HG03175 (cell line): ENCODE measurements at regions not wholly inside any gene's neighbourhood (a gene's known extent, or its start where the extent isn't known, plus 50 kb on each side); places are given as distances from the start of the nearest gene placed in this dataset.
"Not testable (repeated sequence)": the region's sequence is repeated elsewhere in the genome, so short reads cannot be mapped to it uniquely, and the experiment has no call there.

Experiments used
- ATAC-seq: cut with Tn5 transposase; IDR thresholded peaks from one replicate; pipeline ENCODE4 v1.9.1; 2021; ENCODE audit warnings: mild to moderate bottlenecking, moderate library complexity; ENCODE audit not compliant: unreplicated experiment

- ATAC-seq, result no peak
These were observed 885.8 kb downstream of the KCNJ2 start for GRCh38 chr17:71055128-71055527.

DNA sequence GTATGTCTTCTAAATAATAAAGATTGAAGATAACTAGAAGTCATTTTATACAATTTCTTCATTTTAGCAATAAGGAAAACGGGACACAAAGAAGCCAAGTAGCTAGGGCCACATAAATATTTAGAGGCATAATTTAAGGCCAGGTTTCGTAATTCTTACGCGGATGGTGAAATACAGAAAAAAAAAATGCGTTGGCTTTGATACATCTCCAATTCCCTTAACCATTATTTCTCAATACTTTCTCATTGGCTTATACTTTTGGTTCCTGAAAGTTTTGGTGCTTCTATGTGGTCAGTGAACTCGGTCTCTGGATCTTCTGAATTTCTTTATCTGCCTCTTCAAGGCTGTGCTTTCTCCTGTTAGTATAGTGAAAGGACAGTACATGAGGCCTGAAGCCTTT, 888.1 kb downstream of the KCNJ2 start:
- ATAC-seq, result no peak

- ATAC-seq, result no peak
These were observed 888.6 kb downstream of the KCNJ2 start for GRCh38 chr17:71057938-71058337.

GRCh38 chr17:71063127-71063526, 893.8 kb downstream of the KCNJ2 start:
- ATAC-seq, result no peak

DNA sequence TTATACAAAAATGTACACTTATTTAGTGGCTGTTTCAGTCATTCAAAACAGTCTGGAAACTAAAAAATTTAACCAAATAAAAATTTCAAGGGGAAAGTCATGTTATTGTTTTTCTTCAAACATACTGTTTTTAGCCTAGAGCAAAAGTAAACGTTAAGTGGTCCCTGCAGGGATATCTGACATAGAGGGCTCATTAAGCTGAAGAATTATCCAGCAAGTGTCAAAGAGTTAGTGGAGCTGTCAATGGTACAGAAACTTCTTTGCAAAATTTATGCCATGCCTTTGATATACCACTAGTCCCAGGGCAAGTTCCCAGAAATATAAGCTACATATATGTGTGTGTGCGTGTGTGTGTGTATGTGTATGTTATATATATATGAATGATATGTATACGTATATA, 894.2 kb downstream of the KCNJ2 start:
- ATAC-seq, result no peak

DNA sequence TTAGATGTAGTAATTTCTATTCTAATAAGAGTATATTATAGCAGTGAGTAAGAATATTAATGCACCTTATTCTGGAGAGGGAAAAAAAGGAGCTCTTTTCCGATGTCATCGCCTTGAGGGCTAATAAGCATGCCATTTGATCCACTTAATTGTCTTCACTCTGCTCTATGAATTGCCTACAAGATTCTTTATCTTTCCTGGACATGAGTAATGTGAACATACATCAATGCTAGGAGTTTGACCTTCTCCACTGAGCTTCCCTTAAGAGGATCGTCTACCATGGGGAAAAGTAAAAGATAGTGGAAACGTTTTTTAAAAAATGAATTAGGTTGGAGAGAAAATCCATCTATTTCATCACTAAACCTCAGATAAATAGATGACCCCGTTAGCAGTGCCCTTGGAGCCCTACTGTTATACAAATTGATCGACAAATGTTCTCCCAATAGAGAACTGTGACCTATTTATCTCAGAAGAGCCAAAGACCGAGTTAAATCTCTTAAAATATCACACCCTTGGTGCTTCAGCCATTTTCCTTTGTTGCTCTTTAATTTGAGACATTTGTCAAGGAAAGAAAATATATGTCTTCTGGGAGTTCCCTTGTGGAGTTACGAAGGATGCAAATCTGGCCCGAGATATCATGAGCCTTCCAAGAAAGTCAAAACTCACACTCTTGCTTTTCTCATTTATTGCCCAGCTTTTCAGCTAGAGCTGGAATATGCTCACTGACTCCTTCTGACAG, 898.5 kb downstream of the KCNJ2 start:
- ATAC-seq, result no peak

- no peak for ATAC-seq
These were observed 899.0 kb downstream of the KCNJ2 start for GRCh38 chr17:71068408-71068750.

DNA sequence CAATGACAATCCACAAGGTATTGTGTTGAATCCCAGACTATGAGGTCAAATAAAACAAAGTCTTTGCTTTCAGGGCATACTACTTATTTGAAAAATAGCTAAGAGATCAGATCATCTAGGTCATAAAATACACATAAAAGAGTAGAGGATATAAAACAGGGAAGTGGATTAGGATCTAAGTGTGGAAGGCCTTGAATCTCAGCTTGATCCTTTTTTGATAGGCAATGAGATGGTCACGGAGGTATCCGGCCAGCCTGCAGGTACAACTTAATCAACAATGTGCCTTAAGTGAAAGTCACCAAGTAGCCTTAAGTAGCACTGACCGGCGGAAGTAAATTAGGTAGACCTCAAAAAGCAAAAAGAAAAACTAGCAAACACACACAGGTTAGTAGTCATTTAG, 901.7 kb downstream of the KCNJ2 start:
- ATAC-seq, result no peak

GRCh38 chr17:71071837-71072236, 902.5 kb downstream of the KCNJ2 start:
- no peak for ATAC-seq

GRCh38 chr17:71080937-71081336, 911.6 kb downstream of the KCNJ2 start:
- ATAC-seq, result no peak

GRCh38 chr17:71081666-71082065, 912.3 kb downstream of the KCNJ2 start:
- no peak for ATAC-seq

GRCh38 chr17:71084219-71084618, 914.9 kb downstream of the KCNJ2 start:
- no peak for ATAC-seq

- no peak for ATAC-seq
These were observed 915.5 kb downstream of the KCNJ2 start for GRCh38 chr17:71084838-71085237.

- ATAC-seq, result no peak
These were observed 916.1 kb downstream of the KCNJ2 start for GRCh38 chr17:71085238-71086033.

DNA sequence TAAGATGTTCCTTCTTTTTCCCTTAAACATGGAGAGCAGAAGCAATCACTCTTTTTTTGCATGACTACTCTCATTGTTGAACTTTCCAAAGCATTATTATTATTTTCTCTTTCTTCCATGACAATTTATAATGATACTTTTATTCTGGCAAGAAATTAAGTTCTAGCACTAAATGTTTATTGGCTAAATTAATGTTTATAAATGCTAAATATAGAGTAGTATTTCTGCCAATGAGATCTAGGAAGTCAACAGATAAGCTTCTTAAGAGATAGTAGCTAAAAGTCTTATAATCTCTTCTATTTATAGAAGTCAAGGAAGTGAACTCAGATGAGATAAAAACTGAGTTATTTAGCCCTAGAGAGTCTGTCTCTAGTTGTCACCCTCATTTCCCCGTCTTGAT, 920.1 kb downstream of the KCNJ2 start:
- no peak for ATAC-seq

DNA sequence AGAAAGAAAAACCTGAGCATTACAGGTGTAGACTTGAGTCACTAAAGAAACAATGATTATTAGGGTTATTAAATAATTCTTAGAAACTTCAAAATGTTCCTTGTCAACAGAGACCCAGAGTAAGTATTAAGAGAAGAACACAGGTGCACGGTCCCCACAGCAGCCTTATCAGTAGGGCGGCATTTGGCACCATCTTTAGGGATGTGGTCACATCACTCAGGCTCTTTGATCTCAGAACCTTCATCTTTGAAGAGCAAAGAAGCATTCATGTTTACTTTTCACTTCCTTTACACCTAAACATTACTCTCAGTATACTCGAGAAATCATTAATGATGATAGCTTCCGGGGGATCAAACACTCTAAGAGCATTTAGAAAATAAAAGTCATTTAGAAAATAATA, 928.7 kb downstream of the KCNJ2 start:
- ATAC-seq, result no peak

- ATAC-seq, result no peak
These were observed 929.8 kb downstream of the KCNJ2 start for GRCh38 chr17:71099003-71099714.

- ATAC-seq, result no peak
These were observed 933.4 kb downstream of the KCNJ2 start for GRCh38 chr17:71102777-71103176.

DNA sequence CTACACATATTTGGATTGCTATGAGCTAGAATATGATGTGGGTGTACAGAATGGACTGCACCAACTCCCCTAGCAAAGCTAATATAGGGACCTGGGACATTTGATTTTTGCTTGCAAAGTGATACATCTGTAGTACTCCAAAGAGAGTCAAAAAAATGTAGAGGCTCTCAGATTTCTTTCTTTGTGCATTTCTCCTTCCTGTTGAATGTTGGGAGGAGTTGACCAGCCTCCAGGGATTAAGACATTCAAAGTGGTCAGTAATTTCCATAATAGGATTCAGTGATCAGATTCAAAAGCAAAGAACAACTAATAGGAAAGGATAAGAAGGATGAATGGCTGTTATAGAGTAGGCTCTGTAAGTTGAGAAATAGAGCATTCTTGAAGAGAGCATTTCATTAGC, 934.9 kb downstream of the KCNJ2 start:
- ATAC-seq, result no peak

GRCh38 chr17:71106056-71106455, 936.7 kb downstream of the KCNJ2 start:
- ATAC-seq, result not testable (repeated sequence)

- no peak for ATAC-seq
These were observed 937.8 kb downstream of the KCNJ2 start for GRCh38 chr17:71107136-71107535.

DNA sequence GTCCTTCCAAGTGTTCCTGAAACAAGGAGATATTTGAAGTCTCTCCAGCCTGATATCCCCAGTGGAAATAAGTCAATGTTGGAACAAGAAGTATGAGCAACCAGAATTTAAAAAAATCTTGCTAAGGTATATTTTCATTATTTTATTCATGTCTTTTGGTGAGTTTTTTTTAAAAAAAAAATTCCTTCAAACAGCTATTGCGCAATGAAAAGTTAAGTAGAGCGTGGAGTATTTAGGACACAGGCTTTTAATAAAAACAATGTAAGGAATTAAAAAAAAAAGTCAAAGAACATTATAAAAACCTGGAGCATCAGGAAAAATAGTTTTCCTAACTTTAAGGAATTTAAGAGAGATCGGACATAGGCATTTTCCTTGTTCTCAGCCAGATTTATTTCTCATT, 940.4 kb downstream of the KCNJ2 start:
- no peak for ATAC-seq
